ENCODE measurements at regions not wholly inside any gene's neighbourhood (a gene's known extent, or its start where the extent isn't known, plus 50 kb on each side); places are given as distances from the start of the nearest gene placed in this dataset.

- no peak for TF ChIP-seq CTCF (IDR thresholded peaks at IDR 0.05; ENCODE audit: control extremely low read depth, extremely low read depth, low read depth, missing control alignments)
- ChIA-PET CTCF (interaction anchor here (0.7 to 1.7 kb wide), 5 partner anchors 10 to 50 kb away, joined by 3 to 4 read pairs (median 3); no protein-coding TSS in a partner anchor), POLR2A (no interaction called here)
These were observed 94.6 kb upstream of the DMRT1 start for GRCh38 chr9:746661-747434.

GRCh38 chr9:747567-747966, 93.9 kb upstream of the DMRT1 start:
- no peak for TF ChIP-seq CTCF (IDR thresholded peaks at IDR 0.05; ENCODE audit: control extremely low read depth, extremely low read depth, low read depth, missing control alignments)
- DNase-seq (ENCODE audit: extremely low spot score), result no peak
- CTCF ChIA-PET, result interaction anchor here (1.1 to 1.4 kb wide), 2 partner anchors 11 to 12 kb away, joined by 3 read pairs; no protein-coding TSS in a partner anchor
- POLR2A ChIA-PET, result no interaction called here

More at GRCh38 chr9:746661-747434, 94.6 kb upstream of the DMRT1 start:
- no peak for DNase-seq (ENCODE audit: extremely low spot score)

- ChIA-PET CTCF (interaction anchor here (1.8 kb wide), 1 partner anchor 11 kb away, joined by 8 read pairs; no protein-coding TSS in a partner anchor), POLR2A (no interaction called here)
- no peak for TF ChIP-seq CTCF (IDR thresholded peaks at IDR 0.05; ENCODE audit: control extremely low read depth, extremely low read depth, low read depth, missing control alignments)
- no peak for DNase-seq (ENCODE audit: extremely low spot score)
These were observed 92.5 kb upstream of the DMRT1 start for GRCh38 chr9:748861-749497.

- CTCF ChIA-PET, result interaction anchor here (1.5 to 1.8 kb wide), 2 partner anchors 9 to 11 kb away, joined by 5 to 8 read pairs; no protein-coding TSS in a partner anchor
- no peak for TF ChIP-seq CTCF (IDR thresholded peaks at IDR 0.05; ENCODE audit: control extremely low read depth, extremely low read depth, low read depth, missing control alignments)
- DNase-seq (ENCODE audit: extremely low spot score), result no peak
- POLR2A ChIA-PET, result interaction anchor here (1.3 kb wide), 1 partner anchor 12 kb away, joined by 3 read pairs; no protein-coding TSS in a partner anchor
These were observed 91.8 kb upstream of the DMRT1 start for GRCh38 chr9:749716-750115.

- ChIA-PET CTCF (interaction anchor here (1.5 to 1.8 kb wide), 3 partner anchors 9 to 44 kb away, joined by 4 to 8 read pairs (median 5); no protein-coding TSS in a partner anchor), POLR2A (interaction anchor here (1.3 kb wide), 1 partner anchor 11 kb away, joined by 3 read pairs; no protein-coding TSS in a partner anchor)
- DNase-seq (ENCODE audit: extremely low spot score), result no peak
- no peak for TF ChIP-seq CTCF (IDR thresholded peaks at IDR 0.05; ENCODE audit: control extremely low read depth, extremely low read depth, low read depth, missing control alignments)
These were observed 91.1 kb upstream of the DMRT1 start for GRCh38 chr9:750249-750967.
